BJ (cell line): ENCODE measurements at regions not wholly inside any gene's neighbourhood (a gene's known extent, or its start where the extent isn't known, plus 50 kb on each side); places are given as distances from the start of the nearest gene placed in this dataset.

ENCODE experiments used
- CTCF ChIA-PET: fragments of 350-600 bp; formaldehyde crosslinking; extraction: SDS; loops from one replicate; lab custom pipeline; 2021; ENCODE audit warnings: antibody characterized with exemption, inconsistent platforms; lab: Yijun Ruan, JAX
- POLR2A ChIA-PET: fragments of 300-600 bp; sonication (Branson Sonifier 250); formaldehyde crosslinking; extraction: SDS; loops from one replicate; lab custom pipeline; 2021; ENCODE audit warnings: antibody characterized with exemption; lab: Charles Lee
- DNase-seq: peaks from one replicate; pipeline ENCODE4 v3.0.0-alpha.2; 2011; ENCODE audit warnings: low read depth
- H3K27me3 ChIP-seq: 2 replicates; pipeline ENCODE4 v1.6.0; 2011; ENCODE audit warnings: low read length; ENCODE audit not compliant: control insufficient read depth, insufficient read depth
- H3K36me3 ChIP-seq: 2 replicates; pipeline ENCODE4 v1.5.1; 2011; ENCODE audit warnings: low read length; ENCODE audit not compliant: control insufficient read depth, insufficient read depth
- H3K4me3 ChIP-seq: 2 replicates; pipeline ENCODE4 v1.5.1; 2011; ENCODE audit warnings: low read depth, mild to moderate bottlenecking, control low read depth, low read length
- CTCF ChIP-seq: IDR thresholded peaks from 2 replicates; pipeline ENCODE4 v1.5.1; 2011; ENCODE audit warnings: low read depth, mild to moderate bottlenecking, control low read depth, inconsistent platforms, low read length, moderate library complexity; ENCODE audit not compliant: insufficient read depth

- no peak for DNase-seq
- Histone ChIP-seq H3K27me3 (no peaks in the 10 kb centered on the region), H3K36me3 (no peaks in the 10 kb centered on the region), H3K4me3 (no peak overlapping the region)
- POLR2A ChIA-PET: no interaction called here
- CTCF ChIA-PET: no interaction called here
- TF ChIP-seq CTCF: no peak
Observed at GRCh38 chr7:118467381-118467780, 242.9 kb downstream of the ANKRD7 start.

GRCh38 chr7:118472581-118472980 lies 248.1 kb downstream of the ANKRD7 start:
- Histone ChIP-seq H3K4me3 (no peak overlapping the region), H3K36me3 (no peaks in the 10 kb centered on the region), H3K27me3 (no peaks in the 10 kb centered on the region)
- CTCF ChIA-PET: no interaction called here
- POLR2A ChIA-PET: no interaction called here
- no peak for TF ChIP-seq CTCF
- no peak for DNase-seq

- no peak overlapping the region for H3K4me3 ChIP-seq
- no peaks in the 10 kb centered on the region for H3K36me3 ChIP-seq
- no peak for TF ChIP-seq CTCF
- ChIA-PET CTCF (no interaction called here), POLR2A (no interaction called here)
- no peak for DNase-seq
- H3K27me3 ChIP-seq: no peaks in the 10 kb centered on the region
Observed at GRCh38 chr7:118473271-118473670, 248.8 kb downstream of the ANKRD7 start.

GRCh38 chr7:118476036-118476435 lies 251.5 kb downstream of the ANKRD7 start:
- Histone ChIP-seq H3K4me3 (no peak overlapping the region), H3K27me3 (no peaks in the 10 kb centered on the region), H3K36me3 (no peaks in the 10 kb centered on the region)
- TF ChIP-seq CTCF: no peak
- ChIA-PET CTCF (no interaction called here), POLR2A (no interaction called here)
- no peak for DNase-seq

- H3K4me3 ChIP-seq: no peak overlapping the region
- ChIA-PET CTCF (no interaction called here), POLR2A (no interaction called here)
- no peak for TF ChIP-seq CTCF
- H3K36me3 ChIP-seq: no peaks in the 10 kb centered on the region
- DNase-seq: no peak
- no peaks in the 10 kb centered on the region for H3K27me3 ChIP-seq
Observed at GRCh38 chr7:118477036-118477435, 252.5 kb downstream of the ANKRD7 start.
